Tibial nerve (tissue), 4 donors: ENCODE measurements at regions not wholly inside any gene's neighbourhood (a gene's known extent, or its start where the extent isn't known, plus 50 kb on each side); places are given as distances from the start of the nearest gene placed in this dataset.

Experiments
- CTCF ChIP-seq, 5 experiments: fragments of 200-600 bp in 3 of 5; fragments of 450-650 bp in 2 of 5; sonication (generic) in 3 of 5; IDR thresholded peaks; one replicate each; pipeline ENCODE4 v1.5.1; 2016 to 2019; ENCODE audit warnings: antibody characterized with exemption in 5 of 5, mild to moderate bottlenecking in 3 of 5, moderate library complexity in 2 of 5
- EP300 ChIP-seq, 2 donors: sonication (generic); formaldehyde crosslinking; IDR thresholded peaks; one replicate each; pipeline ENCODE4 v1.6.1; 2017; ENCODE audit warnings: antibody characterized with exemption in 2 of 2, mild to moderate bottlenecking in 1 of 2

- no peak for TF ChIP-seq CTCF (IDR thresholded peaks at IDR 0.05)
- no peak for TF ChIP-seq EP300 (IDR thresholded peaks at IDR 0.05)
Measured at GRCh38 chr4:3831529-3832150, 65.5 kb downstream of the ADRA2C start.
